Astrocyte of the spinal cord (primary cell): ENCODE measurements at regions not wholly inside any gene's neighbourhood (a gene's known extent, or its start where the extent isn't known, plus 50 kb on each side); places are given as distances from the start of the nearest gene placed in this dataset.

Source experiments
- DNase-seq: peaks from one replicate; pipeline ENCODE4 v3.0.0; 2011; ENCODE audit warnings: low read depth, low spot score
- H3K4me3 ChIP-seq: 2 replicates; pipeline ENCODE4 v1.5.1; 2011; ENCODE audit warnings: low read depth, mild to moderate bottlenecking, low read length, moderate library complexity
- in situ Hi-C: cut with HindIII; loops from 2 replicates; pipeline ENCODE4 v1.10.0; 2017; ENCODE audit warnings: low sequenced_read_pairs
- TF ChIP-seq, protein P1 (sequence below): IDR thresholded peaks from 2 replicates; pipeline ENCODE4 v1.5.1; 2012; ENCODE audit warnings: low read depth, mild to moderate bottlenecking, low read length, inconsistent platforms

DNA sequence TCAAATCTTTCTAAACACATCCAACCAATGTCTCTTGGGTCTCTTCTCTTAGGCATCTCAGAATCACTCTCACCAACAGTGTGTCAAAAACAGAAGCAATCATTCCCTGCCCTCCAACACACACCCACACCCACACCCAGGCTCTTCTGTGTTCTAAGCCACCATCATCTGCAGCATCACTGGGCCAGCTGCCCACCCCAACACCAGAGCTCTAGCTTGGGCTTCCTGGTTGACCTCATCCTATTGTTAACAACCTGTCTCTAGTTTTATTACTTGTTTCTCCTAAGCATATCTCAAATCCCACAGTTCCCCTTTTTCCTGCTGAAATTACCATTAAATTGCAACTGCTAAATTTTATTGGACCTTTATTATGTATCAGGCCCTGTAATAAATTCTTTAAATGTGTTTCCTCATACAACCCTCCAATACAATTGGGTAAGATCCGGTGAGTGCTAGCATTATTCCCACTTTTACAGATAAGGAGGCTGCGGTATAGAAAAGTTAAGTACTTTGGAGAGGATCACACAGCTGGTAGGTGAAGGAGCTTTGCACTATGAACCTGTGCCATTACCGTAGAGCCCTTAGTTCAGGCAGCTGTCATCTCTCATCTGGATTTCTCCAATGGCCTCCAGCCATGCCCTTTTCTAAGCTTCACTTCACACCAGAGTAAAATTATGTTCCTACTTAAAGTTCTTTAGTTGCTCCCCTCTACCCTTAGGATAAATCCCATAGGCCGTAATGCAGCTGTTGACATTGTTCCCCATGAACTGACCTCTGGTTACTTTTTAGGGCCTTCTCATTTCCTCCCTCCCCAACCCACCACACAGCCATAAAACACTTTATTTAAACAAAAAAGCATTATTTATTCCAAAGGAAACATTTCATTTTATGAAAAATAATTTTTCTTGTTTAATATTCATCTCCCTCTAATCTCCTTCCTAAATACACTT, 227.7 kb downstream of the B3GLCT start:
- TF ChIP-seq, protein P1, sequence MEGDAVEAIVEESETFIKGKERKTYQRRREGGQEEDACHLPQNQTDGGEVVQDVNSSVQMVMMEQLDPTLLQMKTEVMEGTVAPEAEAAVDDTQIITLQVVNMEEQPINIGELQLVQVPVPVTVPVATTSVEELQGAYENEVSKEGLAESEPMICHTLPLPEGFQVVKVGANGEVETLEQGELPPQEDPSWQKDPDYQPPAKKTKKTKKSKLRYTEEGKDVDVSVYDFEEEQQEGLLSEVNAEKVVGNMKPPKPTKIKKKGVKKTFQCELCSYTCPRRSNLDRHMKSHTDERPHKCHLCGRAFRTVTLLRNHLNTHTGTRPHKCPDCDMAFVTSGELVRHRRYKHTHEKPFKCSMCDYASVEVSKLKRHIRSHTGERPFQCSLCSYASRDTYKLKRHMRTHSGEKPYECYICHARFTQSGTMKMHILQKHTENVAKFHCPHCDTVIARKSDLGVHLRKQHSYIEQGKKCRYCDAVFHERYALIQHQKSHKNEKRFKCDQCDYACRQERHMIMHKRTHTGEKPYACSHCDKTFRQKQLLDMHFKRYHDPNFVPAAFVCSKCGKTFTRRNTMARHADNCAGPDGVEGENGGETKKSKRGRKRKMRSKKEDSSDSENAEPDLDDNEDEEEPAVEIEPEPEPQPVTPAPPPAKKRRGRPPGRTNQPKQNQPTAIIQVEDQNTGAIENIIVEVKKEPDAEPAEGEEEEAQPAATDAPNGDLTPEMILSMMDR = no peak
- no peak overlapping the region for H3K4me3 ChIP-seq
- DNase-seq = no peak
- in situ Hi-C loops = no loop called here

DNA sequence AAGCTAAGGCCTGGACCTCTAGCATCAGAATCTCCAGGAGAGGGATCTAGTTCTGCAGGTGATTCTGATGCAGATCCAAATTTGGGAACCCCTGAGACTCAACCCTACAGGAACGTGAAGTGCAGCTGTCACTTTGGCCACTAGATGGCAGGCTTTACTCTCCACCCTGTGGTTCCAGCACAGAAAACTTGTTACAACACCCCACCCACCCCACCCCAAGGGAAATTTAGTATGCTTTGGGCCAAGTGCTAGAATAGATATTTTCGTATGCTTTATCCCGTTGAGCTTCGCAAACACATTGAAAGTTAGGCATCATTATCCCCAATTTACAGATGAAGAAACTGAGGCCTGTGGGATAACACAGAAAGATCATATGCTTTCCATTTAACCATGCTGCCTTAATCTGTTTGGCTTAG, 232.0 kb downstream of the B3GLCT start:
- TF ChIP-seq, protein P1 = peak; percentile 83
- DNase-seq = peak; percentile 26

DNA sequence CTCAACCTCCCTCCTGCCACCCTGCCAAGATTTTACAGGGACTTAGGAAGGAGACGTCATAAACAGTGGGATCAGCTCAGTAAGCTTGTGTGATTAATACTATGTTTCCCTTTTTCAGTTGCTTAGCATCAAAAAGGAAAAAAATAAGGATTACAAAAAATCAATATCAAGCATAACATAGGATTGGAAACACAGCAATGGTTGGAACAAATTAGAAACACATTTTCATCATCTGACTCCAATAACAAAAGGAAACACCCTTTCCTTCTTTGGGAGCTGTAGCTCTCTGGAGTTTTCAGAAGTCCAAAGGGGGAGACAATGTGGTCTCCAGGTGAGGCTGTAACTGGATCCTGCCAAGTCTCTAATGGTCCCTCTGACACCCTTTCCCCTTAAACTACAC, 233.4 kb downstream of the B3GLCT start:
- TF ChIP-seq, protein P1 = no peak
- no peak overlapping the region for H3K4me3 ChIP-seq
- no peak for DNase-seq
- in situ Hi-C loops = no loop called here

More for the DNA sequence above, 232.0 kb downstream of the B3GLCT start:
- no peak overlapping the region for H3K4me3 ChIP-seq
- in situ Hi-C loops = no loop called here

DNA sequence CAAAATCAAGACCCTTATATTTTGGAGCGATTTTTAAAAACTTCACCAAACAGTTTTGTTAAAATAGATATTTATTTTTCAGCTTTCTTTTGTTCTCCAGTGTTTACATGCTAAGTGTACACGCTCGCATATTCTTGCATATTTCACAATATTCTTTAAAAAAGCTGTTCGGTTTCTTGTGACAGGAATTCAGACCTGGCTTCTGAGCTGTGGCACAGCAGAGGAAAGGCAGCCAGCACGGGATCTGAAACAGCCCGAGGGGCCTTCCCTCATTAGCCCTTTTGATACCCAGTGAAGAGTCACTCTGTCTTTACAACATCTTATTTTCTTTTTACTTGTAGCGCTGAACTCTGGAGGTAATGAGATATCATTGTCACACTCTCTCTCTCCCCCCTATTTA, 234.0 kb downstream of the B3GLCT start:
- no peak overlapping the region for H3K4me3 ChIP-seq
- in situ Hi-C loops = no loop called here
- TF ChIP-seq, protein P1 = no peak
- DNase-seq = no peak

DNA sequence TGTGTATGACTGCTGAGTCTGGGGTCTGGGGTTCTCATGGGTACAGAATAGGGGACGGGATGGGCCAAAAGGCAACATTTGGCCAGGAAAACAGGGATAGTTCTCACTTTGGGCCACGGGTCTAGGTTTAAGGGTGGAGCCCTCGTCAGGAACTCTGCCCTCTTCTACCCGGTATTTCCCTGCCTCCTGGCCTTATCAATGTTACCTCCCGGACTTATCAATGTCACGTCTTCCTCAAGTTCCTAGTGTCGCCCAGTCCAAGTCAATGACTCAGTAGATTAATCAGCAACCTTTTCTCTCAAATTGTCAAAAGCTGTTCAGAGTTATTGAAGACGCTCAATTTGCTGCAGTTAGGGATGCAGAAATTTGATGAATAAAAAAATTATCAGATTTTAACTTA, 234.8 kb downstream of the B3GLCT start:
- H3K4me3 ChIP-seq = no peak overlapping the region
- DNase-seq = no peak
- TF ChIP-seq, protein P1 = no peak
- in situ Hi-C loops = no loop called here

DNA sequence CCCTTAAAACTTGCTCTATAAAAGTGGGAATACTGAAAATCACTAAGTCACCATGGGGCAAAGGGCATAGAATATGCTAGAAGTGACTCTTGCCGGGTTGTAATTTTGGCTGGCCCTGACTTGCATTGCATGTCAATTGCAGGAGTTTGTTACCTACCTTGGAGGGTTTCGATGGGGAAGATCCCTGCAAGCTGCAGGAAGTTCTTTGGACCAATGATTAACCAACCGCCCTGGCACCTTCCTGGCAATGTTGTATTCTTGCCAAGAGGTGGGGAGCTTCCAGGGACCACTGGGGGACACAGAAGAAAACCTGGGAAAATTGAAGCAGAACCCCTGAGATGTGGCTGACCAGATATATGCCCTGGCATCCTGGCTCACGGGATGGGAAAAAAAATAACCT, 235.8 kb downstream of the B3GLCT start:
- in situ Hi-C loops = no loop called here
- TF ChIP-seq, protein P1 = no peak
- no peak for DNase-seq
- no peak overlapping the region for H3K4me3 ChIP-seq
